Progenitor cell of endocrine pancreas (in vitro differentiated cells): ENCODE measurements at regions not wholly inside any gene's neighbourhood (a gene's known extent, or its start where the extent isn't known, plus 50 kb on each side); places are given as distances from the start of the nearest gene placed in this dataset.

Experiments
- DNase-seq: peaks from one replicate; pipeline ENCODE4 v3.0.0; 2021; ENCODE audit warnings: low spot score; ENCODE audit not compliant: unreplicated experiment
- H3K27ac Mint-ChIP-seq: 2 replicates; pipeline ENCODE4 v1.8.0; 2021; ENCODE audit warnings: mild to moderate bottlenecking, moderate library complexity, mixed read lengths
- H3K27me3 Mint-ChIP-seq: 2 replicates; pipeline ENCODE4 v1.8.0; 2021; ENCODE audit warnings: mixed read lengths
- H3K36me3 Mint-ChIP-seq: 2 replicates; pipeline ENCODE4 v1.8.0; 2022; ENCODE audit warnings: mixed read lengths; ENCODE audit not compliant: insufficient read depth
- H3K4me1 Mint-ChIP-seq: 2 replicates; pipeline ENCODE4 v1.8.0; 2021; ENCODE audit warnings: low read depth, mixed read lengths
- H3K4me3 Mint-ChIP-seq: 2 replicates; pipeline ENCODE4 v1.8.0; 2021; ENCODE audit warnings: low read depth, mild to moderate bottlenecking, moderate library complexity, mixed read lengths
- H3K9me3 Mint-ChIP-seq: 2 replicates; pipeline ENCODE4 v1.8.0; 2021; ENCODE audit warnings: low read depth, mixed read lengths
- CTCF ChIP-seq: fragments of 200-600 bp; sonication (generic); IDR thresholded peaks from one replicate; pipeline ENCODE4 v1.5.0; 2021; ENCODE audit warnings: antibody characterized with exemption, mild to moderate bottlenecking; ENCODE audit not compliant: unreplicated experiment

GRCh38 chr3:148439254-148439822, 258.4 kb upstream of the AGTR1 start:
- peaks cover 5% of the 10 kb centered on the region for H3K4me1 Mint-ChIP-seq
- DNase-seq, result no peak

GRCh38 chr3:148441191-148441590, 256.5 kb upstream of the AGTR1 start:
- DNase-seq, result no peak
- Mint-ChIP-seq H3K4me3 (no peak overlapping the region), H3K4me1 (peaks cover 8% of the 10 kb centered on the region), H3K27me3 (no peaks in the 10 kb centered on the region), H3K27ac (no peak overlapping the region), H3K9me3 (peaks cover 23% of the 10 kb centered on the region), H3K36me3 (no peaks in the 10 kb centered on the region)
- TF ChIP-seq CTCF, result no peak

More at GRCh38 chr3:148439254-148439822, 258.4 kb upstream of the AGTR1 start:
- peaks cover 25% of the 10 kb centered on the region for H3K9me3 Mint-ChIP-seq
- TF ChIP-seq CTCF, result no peak
- no peaks in the 10 kb centered on the region for H3K36me3 Mint-ChIP-seq
- H3K27me3 Mint-ChIP-seq, result no peaks in the 10 kb centered on the region
- H3K27ac Mint-ChIP-seq, result no peak overlapping the region
- H3K4me3 Mint-ChIP-seq, result no peak overlapping the region

- peaks cover 3% of the 10 kb centered on the region for H3K9me3 Mint-ChIP-seq
- peak overlapping the region; percentile 67 for H3K27ac Mint-ChIP-seq
- no peak overlapping the region for H3K4me3 Mint-ChIP-seq
- H3K27me3 Mint-ChIP-seq, result no peaks in the 10 kb centered on the region
- no peak for TF ChIP-seq CTCF
- H3K36me3 Mint-ChIP-seq, result peaks cover 2% of the 10 kb centered on the region
- DNase-seq, result no peak
- H3K4me1 Mint-ChIP-seq, result peaks cover 47% of the 10 kb centered on the region
These were observed 246.9 kb upstream of the AGTR1 start for GRCh38 chr3:148450819-148451218.

GRCh38 chr3:148451969-148452368, 245.7 kb upstream of the AGTR1 start:
- Mint-ChIP-seq H3K27me3 (no peaks in the 10 kb centered on the region), H3K36me3 (no peaks in the 10 kb centered on the region), H3K4me1 (peaks cover 39% of the 10 kb centered on the region), H3K27ac (no peak overlapping the region), H3K9me3 (peaks cover 4% of the 10 kb centered on the region), H3K4me3 (no peak overlapping the region)
- DNase-seq, result no peak
- TF ChIP-seq CTCF, result no peak

GRCh38 chr3:148453781-148454191, 243.9 kb upstream of the AGTR1 start:
- Mint-ChIP-seq H3K4me1 (peaks cover 31% of the 10 kb centered on the region), H3K4me3 (no peak overlapping the region), H3K27ac (peak overlapping the region; percentile 4), H3K27me3 (no peaks in the 10 kb centered on the region), H3K36me3 (peaks cover 3% of the 10 kb centered on the region), H3K9me3 (peaks cover 10% of the 10 kb centered on the region)
- no peak for DNase-seq
- TF ChIP-seq CTCF, result no peak
